ENCODE measurements at regions not wholly inside any gene's neighbourhood (a gene's known extent, or its start where the extent isn't known, plus 50 kb on each side); places are given as distances from the start of the nearest gene placed in this dataset.

GRCh38 chr9:78677326-78677725, 380.4 kb downstream of the PSAT1 start:
- TF ChIP-seq CTCF (IDR thresholded peaks at IDR 0.05), result no peak
- TF ChIP-seq EP300 (IDR thresholded peaks at IDR 0.05), result no peak
